ENCODE measurements at regions not wholly inside any gene's neighbourhood (a gene's known extent, or its start where the extent isn't known, plus 50 kb on each side); places are given as distances from the start of the nearest gene placed in this dataset.

GRCh38 chr7:21107101-21107500 is 320.4 kb upstream of the SP8 start:
- no peak overlapping the region for H3K4me2 ChIP-seq
- no peaks in the 10 kb centered on the region for H3K9me2 ChIP-seq (replicated peaks; ENCODE audit: insufficient read depth)
- DNase-seq (ENCODE audit: low spot score), result no peak
- TF ChIP-seq, protein P1, sequence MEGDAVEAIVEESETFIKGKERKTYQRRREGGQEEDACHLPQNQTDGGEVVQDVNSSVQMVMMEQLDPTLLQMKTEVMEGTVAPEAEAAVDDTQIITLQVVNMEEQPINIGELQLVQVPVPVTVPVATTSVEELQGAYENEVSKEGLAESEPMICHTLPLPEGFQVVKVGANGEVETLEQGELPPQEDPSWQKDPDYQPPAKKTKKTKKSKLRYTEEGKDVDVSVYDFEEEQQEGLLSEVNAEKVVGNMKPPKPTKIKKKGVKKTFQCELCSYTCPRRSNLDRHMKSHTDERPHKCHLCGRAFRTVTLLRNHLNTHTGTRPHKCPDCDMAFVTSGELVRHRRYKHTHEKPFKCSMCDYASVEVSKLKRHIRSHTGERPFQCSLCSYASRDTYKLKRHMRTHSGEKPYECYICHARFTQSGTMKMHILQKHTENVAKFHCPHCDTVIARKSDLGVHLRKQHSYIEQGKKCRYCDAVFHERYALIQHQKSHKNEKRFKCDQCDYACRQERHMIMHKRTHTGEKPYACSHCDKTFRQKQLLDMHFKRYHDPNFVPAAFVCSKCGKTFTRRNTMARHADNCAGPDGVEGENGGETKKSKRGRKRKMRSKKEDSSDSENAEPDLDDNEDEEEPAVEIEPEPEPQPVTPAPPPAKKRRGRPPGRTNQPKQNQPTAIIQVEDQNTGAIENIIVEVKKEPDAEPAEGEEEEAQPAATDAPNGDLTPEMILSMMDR (IDR thresholded peaks at IDR 0.05; ENCODE audit: poor library complexity), result no peak
- no peaks in the 10 kb centered on the region for H3K79me2 ChIP-seq
- no peak overlapping the region for H3K4me3 ChIP-seq
- H3K4me1 ChIP-seq (ENCODE audit: insufficient read depth), result peaks cover 4% of the 10 kb centered on the region
- 91% methylated on average over 4 of the region's 4 CpGs for WGBS (ENCODE audit: low lambda C conversion rate, missing lambda C conversion rate)
- H3K27ac ChIP-seq, result no peak overlapping the region
- no peaks in the 10 kb centered on the region for H3K27me3 ChIP-seq
- no peak overlapping the region for H2AFZ ChIP-seq
- H4K20me1 ChIP-seq (ENCODE audit: insufficient read depth, poor library complexity, severe bottlenecking), result no peaks in the 10 kb centered on the region
- no peaks in the 10 kb centered on the region for H3K36me3 ChIP-seq (replicated peaks; ENCODE audit: insufficient read depth, low read depth)
- H3K9me3 ChIP-seq (ENCODE audit: low read depth), result no peaks in the 10 kb centered on the region

GRCh38 chr7:21108182-21108581 is 319.7 kb upstream of the SP4 start:
- H3K4me1 ChIP-seq (ENCODE audit: insufficient read depth), result peaks cover 4% of the 10 kb centered on the region
- H3K4me3 ChIP-seq, result no peak overlapping the region
- no peaks in the 10 kb centered on the region for H3K9me2 ChIP-seq (replicated peaks; ENCODE audit: insufficient read depth)
- H3K9me3 ChIP-seq (ENCODE audit: low read depth), result no peaks in the 10 kb centered on the region
- WGBS (ENCODE audit: low lambda C conversion rate, missing lambda C conversion rate), result 54% methylated on average over 4 of the region's 4 CpGs
- H3K27me3 ChIP-seq, result no peaks in the 10 kb centered on the region
- no peak overlapping the region for H2AFZ ChIP-seq
- H3K4me2 ChIP-seq, result no peak overlapping the region
- DNase-seq (ENCODE audit: low spot score), result peak; percentile 41
- H3K36me3 ChIP-seq (replicated peaks; ENCODE audit: insufficient read depth, low read depth), result no peaks in the 10 kb centered on the region
- H4K20me1 ChIP-seq (ENCODE audit: insufficient read depth, poor library complexity, severe bottlenecking), result no peaks in the 10 kb centered on the region
- TF ChIP-seq EZH2 (IDR thresholded peaks at IDR 0.05; ENCODE audit: borderline replicate concordance), result no peak
- no peaks in the 10 kb centered on the region for H3K79me2 ChIP-seq
- H3K27ac ChIP-seq, result no peak overlapping the region

DNA sequence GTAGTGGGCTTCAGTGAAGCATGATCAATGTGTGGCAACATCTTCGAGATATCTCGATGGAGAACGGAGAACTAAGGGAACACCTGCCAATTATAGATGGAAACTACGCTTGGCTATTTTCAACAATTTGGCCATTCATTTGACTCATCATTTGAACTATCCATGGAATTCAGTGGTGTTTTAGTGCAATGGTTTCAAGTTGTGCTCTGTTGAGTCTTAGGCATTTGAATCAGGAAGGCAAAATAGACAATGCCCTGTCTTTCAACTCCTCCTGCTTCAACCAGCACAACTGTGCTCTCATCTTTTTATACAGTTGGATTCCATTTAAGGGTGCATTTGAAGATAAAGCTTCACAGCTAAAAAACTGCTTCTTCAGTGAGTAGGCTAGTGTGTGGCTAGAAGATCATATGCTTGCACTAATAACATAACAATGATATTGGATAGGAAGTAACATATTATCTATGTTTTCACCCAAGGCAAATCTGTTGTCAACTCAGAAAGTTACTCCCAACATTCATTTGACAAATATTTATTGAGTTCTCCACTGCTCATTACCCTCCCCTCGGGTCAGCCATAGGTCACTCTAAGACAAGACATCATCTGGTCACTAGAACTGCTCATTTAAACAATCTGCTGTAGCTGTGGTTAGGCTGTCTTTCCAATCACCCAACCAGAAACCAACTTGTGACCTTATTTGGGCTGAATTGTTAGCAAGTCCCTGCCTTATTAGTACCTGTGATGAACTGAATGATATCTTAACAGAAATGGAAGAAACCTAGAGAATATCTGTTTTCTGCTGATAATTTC is 314.1 kb upstream of the SP4 start:
- DNase-seq (ENCODE audit: low spot score), result no peak

DNA sequence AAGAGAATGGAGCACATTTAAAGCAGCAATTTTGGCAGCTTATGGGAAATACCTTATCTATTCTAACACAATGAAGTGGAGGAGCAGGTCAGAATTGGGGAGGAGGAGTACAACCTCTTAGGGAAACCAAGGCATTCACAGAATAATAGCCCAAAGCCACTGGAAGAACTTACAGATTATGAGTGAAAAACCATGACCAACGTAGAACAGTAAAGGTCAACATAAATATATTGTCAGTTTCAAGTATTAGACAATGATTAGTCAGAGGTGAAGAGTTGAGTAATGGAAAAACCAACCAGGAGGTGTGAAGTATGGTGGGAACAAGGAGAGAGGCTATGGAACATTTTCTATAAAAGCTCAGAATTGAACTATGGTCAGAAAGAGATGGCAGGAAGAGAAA is 304.3 kb upstream of the SP4 start:
- Histone ChIP-seq H3K4me3 (no peak overlapping the region), H3K27ac (no peak overlapping the region), H3K36me3 (replicated peaks; ENCODE audit: insufficient read depth, low read depth) (no peaks in the 10 kb centered on the region), H3K9me2 (replicated peaks; ENCODE audit: insufficient read depth) (no peaks in the 10 kb centered on the region), H3K27me3 (no peaks in the 10 kb centered on the region), H3K4me2 (no peak overlapping the region), H3K4me1 (ENCODE audit: insufficient read depth) (no peaks in the 10 kb centered on the region), H3K9me3 (ENCODE audit: low read depth) (no peaks in the 10 kb centered on the region), H3K79me2 (no peaks in the 10 kb centered on the region), H2AFZ (no peak overlapping the region), H4K20me1 (ENCODE audit: insufficient read depth, poor library complexity, severe bottlenecking) (no peaks in the 10 kb centered on the region)
- TF ChIP-seq EZH2 (IDR thresholded peaks at IDR 0.05; ENCODE audit: borderline replicate concordance) (no peak), EZH2phosphoT487 (IDR thresholded peaks at IDR 0.05; ENCODE audit: low read depth, severe bottlenecking, unreplicated experiment) (no peak)
- TF ChIP-seq, protein P1 (IDR thresholded peaks at IDR 0.05; ENCODE audit: poor library complexity), result no peak
- no peak for DNase-seq (ENCODE audit: low spot score)
- 86% methylated on average over 1 of the region's 1 CpG for WGBS (ENCODE audit: low lambda C conversion rate, missing lambda C conversion rate)

More for the DNA sequence above, 314.1 kb upstream of the SP4 start:
- no peaks in the 10 kb centered on the region for H3K27me3 ChIP-seq
- H3K27ac ChIP-seq, result no peak overlapping the region
- no peaks in the 10 kb centered on the region for H3K36me3 ChIP-seq (replicated peaks; ENCODE audit: insufficient read depth, low read depth)
- H3K79me2 ChIP-seq, result no peaks in the 10 kb centered on the region
- TF ChIP-seq, protein P1 (IDR thresholded peaks at IDR 0.05; ENCODE audit: poor library complexity), result no peak
- no peak for TF ChIP-seq EZH2 (IDR thresholded peaks at IDR 0.05; ENCODE audit: borderline replicate concordance)
- no peaks in the 10 kb centered on the region for H3K9me2 ChIP-seq (replicated peaks; ENCODE audit: insufficient read depth)
- no peak overlapping the region for H2AFZ ChIP-seq
- H4K20me1 ChIP-seq (ENCODE audit: insufficient read depth, poor library complexity, severe bottlenecking), result no peaks in the 10 kb centered on the region
- H3K4me2 ChIP-seq, result no peak overlapping the region
- no peaks in the 10 kb centered on the region for H3K4me1 ChIP-seq (ENCODE audit: insufficient read depth)
- 90% methylated on average over 5 of the region's 5 CpGs for WGBS (ENCODE audit: low lambda C conversion rate, missing lambda C conversion rate)
- no peak overlapping the region for H3K4me3 ChIP-seq
- no peaks in the 10 kb centered on the region for H3K9me3 ChIP-seq (ENCODE audit: low read depth)
